Ramos (cell line): ENCODE measurements at regions not wholly inside any gene's neighbourhood (a gene's known extent, or its start where the extent isn't known, plus 50 kb on each side); places are given as distances from the start of the nearest gene placed in this dataset.
"Not testable (repeated sequence)": the region's sequence is repeated elsewhere in the genome, so short reads cannot be mapped to it uniquely, and the experiment has no call there.

Source experiments
- in situ Hi-C: fragments of 300-500 bp; cut with MboI; formaldehyde crosslinking; loops from one replicate; pipeline ENCODE4 v1.14.3; 2022; ENCODE audit warnings: low sequenced_read_pairs; ENCODE audit not compliant: unreplicated experiment

DNA sequence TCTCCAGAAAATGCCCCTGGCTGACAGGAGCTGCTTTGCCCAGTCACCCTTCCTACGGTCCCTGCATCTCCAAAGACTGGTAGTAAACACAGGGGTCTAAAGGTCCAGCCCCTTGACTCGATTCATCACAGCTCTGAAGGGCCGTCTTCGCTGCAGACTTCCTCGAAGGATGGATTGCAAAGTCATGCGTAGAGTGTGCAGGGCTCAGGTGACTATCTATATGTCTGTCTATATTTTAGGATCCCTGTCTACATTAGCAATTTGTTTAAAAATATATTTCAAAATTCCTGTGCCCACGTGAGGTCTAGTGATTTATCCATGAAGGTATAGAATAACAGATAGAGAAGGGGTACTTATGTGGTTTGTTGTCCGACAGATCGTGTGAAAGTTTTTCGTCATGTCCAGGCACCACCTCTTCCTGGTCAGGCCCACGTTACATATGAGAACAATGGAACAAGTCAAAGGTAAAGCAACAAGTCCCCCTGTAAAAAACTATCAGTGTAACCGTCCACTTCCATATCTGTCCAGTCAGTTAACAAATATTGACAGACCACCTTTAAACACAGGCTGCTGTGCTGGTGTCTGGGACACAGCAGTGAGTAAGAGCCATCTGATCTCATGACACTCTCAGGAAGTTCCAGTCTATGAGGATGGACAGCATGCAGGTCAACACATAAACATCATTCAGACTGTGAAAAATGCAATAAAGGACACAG lies 127.7 kb upstream of the SULF2 start:
- in situ Hi-C loops, result not testable (repeated sequence)

GRCh38 chr20:47912165-47912564 lies 126.9 kb upstream of the SULF2 start:
- in situ Hi-C loops, result not testable (repeated sequence)

- in situ Hi-C loops, result not testable (repeated sequence)
These were observed 124.6 kb upstream of the SULF2 start for GRCh38 chr20:47909696-47910369.

DNA sequence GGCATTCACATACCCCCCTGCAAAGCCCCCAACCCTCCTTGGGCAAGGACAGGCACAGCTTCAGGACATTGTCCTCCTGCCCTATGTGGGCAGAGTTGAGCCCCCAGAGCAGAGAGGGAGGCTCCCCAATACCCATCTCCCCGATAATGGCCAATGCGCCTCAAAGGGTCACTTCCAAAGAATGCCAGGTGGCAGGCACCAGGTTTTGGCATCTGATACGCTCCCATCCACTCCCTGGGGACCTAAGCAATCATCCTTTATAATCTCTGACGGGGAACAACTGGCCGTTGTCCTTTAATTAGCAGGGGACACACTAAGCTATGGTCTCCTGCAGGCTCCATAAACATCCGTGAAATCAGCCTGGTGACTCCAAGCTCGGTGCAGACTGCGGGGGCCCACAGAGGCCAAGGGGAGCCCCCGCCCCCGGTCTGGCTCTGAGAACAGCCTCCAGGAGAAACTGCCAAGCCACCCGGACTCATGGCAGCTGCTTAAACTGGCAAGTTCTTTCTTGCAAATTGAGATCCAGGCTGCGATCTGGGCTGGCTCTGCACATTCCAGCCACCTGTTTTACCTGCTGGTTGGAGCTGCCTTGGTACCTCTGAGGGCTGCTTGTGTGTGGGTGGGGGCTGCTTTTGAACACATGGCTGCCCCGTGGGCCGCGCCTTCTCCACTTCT lies 123.2 kb upstream of the SULF2 start:
- in situ Hi-C loops, result not testable (repeated sequence)

DNA sequence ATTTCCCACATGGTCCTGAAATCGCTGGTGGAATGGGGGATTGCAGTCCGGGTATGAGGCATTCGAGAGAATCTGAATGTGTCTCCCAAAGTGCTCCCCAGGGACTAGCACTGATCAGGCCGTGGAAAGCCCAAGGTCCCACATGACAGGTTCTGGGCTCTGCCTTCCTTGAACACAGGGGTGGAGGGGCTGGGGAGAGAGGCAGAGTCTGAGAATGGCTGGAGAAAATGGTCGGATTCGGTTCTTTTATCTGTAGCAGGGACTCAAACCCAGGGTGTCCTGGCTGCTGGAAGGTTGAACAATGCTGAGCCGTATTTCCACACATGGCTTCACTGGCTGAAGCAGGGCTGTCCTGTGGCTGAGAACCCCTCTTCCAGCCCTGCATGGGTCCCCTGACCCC lies 122.7 kb upstream of the SULF2 start:
- in situ Hi-C loops, result not testable (repeated sequence)

- in situ Hi-C loops, result no loop called here
These were observed 121.9 kb upstream of the SULF2 start for GRCh38 chr20:47907031-47907675.

DNA sequence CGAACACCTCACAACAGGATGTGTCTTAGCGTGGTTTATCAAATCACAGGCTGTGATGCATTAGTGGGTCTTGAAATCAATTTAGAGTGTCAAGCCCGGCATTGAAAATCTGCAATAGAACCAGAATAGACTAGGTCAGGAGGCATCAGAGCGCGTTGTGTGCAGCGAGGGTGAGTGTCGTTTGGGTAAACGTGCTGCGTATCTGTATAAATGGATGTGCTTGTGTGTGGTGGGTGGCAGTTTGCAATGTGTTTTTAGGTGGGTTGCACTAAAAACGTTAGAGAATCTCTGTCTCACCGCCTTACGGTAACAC lies 121.0 kb upstream of the SULF2 start:
- in situ Hi-C loops, result no loop called here

DNA sequence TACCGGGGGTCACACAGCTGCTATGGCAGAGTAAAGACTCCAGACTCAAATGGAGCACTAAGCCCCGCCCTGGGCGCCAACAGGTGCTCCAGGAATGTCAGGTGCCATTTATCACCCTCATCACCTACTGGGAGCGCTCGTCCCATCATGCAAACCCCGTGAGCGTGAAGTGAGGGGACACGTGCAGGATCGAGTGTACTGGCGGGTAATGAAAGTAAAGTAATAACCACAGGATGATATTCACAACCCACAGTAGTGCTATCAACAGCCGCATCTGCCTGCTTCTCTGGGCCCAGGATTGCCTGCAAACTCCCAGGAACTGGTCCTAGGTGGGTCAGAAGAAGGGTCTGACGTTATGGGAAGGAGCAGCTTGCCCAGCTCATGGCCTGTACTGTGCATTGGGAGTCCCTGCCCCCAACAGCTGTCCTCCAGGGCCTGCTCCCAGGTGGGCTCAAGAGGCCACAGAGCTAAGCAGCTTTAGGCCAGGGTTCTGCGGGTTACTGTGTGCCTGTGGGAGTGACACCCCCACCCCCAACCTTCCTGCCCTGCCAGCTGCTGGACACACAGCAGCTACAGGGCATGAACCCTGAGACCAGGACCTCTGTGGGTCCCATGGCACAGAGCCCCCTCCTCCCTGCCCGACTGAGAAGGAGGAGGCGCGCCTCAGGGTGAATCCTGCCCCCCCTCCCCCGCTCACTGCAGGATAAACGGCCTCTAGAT lies 120.5 kb upstream of the SULF2 start:
- in situ Hi-C loops, result no loop called here

DNA sequence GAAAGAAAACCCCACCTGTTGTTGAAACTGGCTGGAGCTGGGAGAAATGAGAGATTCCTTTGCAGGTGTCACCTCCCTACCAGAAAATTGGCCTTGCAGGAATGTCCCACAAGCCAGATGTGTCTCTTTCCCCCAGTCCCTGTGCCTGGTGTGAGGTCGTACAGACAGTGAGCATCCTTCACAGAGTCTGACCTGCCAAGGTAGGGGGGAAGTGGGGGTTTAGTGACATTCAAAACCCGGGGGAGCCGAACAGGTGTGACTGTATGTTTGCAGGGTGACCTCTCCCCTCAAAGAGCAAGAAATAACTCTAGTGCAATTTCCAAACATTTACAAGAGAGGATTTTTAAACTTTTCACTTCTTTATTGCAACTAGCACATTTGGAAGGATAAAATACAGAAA lies 117.7 kb upstream of the SULF2 start:
- in situ Hi-C loops, result not testable (repeated sequence)

- in situ Hi-C loops, result loop anchor here (5.0 kb wide), 1 partner anchor 77 kb away; no protein-coding TSS in a partner anchor
These were observed 114.0 kb upstream of the SULF2 start for GRCh38 chr20:47899313-47899712.

DNA sequence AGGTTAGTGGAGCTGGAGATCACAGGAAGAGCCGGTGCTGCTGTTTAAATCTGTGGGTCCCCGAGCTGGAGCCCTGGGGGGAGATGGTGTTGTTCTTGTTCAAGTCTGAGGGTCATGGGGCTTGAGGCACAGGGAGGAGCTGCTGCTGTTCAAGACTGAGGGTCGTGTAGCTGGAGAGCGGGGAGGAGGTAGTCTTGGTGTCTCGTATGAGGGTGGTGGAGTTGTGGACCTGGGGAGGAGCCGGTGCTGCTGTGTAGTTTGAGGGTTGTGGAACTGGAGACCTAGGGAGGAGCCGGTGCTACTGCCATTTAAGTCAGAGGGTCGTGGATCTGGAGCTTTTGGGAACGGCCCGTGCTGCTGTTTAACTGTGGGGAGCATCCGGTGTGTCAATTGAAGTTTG lies 112.2 kb upstream of the SULF2 start:
- in situ Hi-C loops, result loop anchor here (5.0 kb wide), 1 partner anchor 75 kb away; no protein-coding TSS in a partner anchor

DNA sequence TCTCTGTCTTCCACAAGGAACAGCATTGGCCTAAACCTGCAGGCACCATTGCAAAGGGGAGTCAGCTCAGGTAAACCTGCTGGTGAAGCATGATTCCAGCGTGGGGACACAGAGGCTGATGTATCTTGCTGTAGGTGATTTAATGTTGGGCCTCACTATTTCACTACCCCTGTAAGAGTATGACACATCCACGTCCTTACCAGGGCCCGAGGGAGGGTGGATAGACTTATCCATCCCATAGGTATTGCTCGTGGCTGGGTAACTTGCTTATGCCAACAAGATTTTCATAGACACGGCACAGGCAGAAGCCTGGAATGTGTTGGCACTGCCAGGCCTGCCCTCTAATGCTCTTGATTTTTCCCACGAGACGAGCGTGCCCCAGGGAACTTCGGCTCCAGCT lies 107.4 kb upstream of the SULF2 start:
- in situ Hi-C loops, result not testable (repeated sequence)

GRCh38 chr20:47890708-47891107 lies 105.4 kb upstream of the SULF2 start:
- in situ Hi-C loops, result not testable (repeated sequence)

GRCh38 chr20:47889751-47890150 lies 104.5 kb upstream of the SULF2 start:
- in situ Hi-C loops, result loop anchor here (10.0 kb wide), 1 partner anchor 625 kb away; no protein-coding TSS in a partner anchor

GRCh38 chr20:47888351-47888750 lies 103.1 kb upstream of the SULF2 start:
- in situ Hi-C loops, result loop anchor here (10.0 kb wide), 1 partner anchor 626 kb away; no protein-coding TSS in a partner anchor

GRCh38 chr20:47887477-47888080 lies 102.3 kb upstream of the SULF2 start:
- in situ Hi-C loops, result loop anchor here (10.0 kb wide), 1 partner anchor 627 kb away; no protein-coding TSS in a partner anchor

- in situ Hi-C loops, result loop anchor here (10.0 kb wide), 1 partner anchor 628 kb away; no protein-coding TSS in a partner anchor
These were observed 101.8 kb upstream of the SULF2 start for GRCh38 chr20:47887064-47887463.

DNA sequence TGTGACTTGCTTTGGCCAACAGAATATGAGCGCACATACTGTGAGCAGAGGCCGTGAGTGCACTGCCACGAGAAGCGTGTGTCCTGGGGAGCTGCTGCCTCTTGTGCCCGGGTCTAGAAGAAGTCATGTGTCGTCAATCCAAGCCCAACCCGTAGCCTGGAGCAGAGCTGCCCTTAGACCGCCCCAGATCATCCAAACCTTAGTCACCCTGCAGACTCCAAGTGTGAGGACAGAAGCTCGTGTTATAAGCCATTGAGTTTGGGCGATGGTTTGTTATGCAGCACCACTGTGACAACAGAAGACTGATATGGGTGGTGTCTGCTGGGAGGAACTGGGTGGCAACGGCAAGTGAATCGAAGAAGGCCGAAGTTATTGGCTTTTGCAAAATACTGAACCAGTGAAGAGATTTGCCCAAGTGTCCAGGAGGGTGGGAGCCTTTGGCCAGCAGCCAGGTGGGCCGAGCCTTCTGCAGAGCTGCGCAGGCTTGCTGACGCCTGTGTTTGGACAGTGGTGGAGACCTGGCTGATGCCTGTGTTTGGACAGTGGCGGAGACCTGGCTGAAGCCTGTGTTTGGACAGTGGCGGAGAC lies 101.3 kb upstream of the SULF2 start:
- in situ Hi-C loops, result loop anchor here (10.0 kb wide), 1 partner anchor 628 kb away; no protein-coding TSS in a partner anchor

DNA sequence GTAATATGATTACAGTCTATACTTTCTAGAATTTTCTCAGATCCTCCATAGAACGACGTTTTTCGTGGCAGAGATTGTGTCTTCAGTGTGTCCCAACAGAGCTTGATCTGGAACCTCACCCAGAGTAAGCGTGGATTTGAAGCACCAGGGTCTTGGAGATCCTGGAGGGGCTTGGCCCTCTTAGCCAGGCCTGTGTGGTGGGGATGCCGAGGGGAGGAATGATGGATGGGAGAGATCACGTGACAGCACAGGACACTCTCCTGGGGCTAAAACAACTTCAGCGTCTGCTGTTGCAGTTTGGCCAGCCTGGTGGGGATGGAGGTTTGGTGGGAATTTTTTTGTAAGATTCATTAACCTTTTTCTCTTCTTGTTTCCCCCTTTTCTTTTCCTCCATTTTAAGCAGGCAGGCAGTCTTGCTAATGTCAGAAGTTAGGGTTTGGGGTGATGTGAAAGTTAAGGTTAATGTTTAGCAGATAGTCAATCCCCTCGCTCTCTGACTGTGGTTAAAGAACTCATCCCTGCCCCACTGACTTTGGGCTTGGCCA lies 100.7 kb upstream of the SULF2 start:
- in situ Hi-C loops, result loop anchor here (10.0 kb wide), 1 partner anchor 629 kb away; no protein-coding TSS in a partner anchor
